Spinal cord (tissue), 9 donors: ENCODE measurements at regions not wholly inside any gene's neighbourhood (a gene's known extent, or its start where the extent isn't known, plus 50 kb on each side); places are given as distances from the start of the nearest gene placed in this dataset.
"Not testable (repeated sequence)": the region's sequence is repeated elsewhere in the genome, so short reads cannot be mapped to it uniquely, and the experiment has no call there.

Experiments used
- DNase-seq, 6 donors: peaks; one replicate each; pipeline versions ENCODE4 v3.0.0 to v3.0.0-alpha.2; 2013 to 2015; ENCODE audit warnings: low spot score in 6 of 6, low read depth in 4 of 6
- H3K27ac ChIP-seq: one replicate; pipeline ENCODE4 v1.5.1; 2013; ENCODE audit warnings: low read depth, low read length, control low read depth
- H3K27me3 ChIP-seq: one replicate; pipeline ENCODE4 v1.6.1; 2013; ENCODE audit warnings: low read length; ENCODE audit not compliant: control insufficient read depth, insufficient read depth
- H3K36me3 ChIP-seq: one replicate; pipeline ENCODE4 v1.6.1; 2013; ENCODE audit warnings: low read length; ENCODE audit not compliant: control insufficient read depth, insufficient read depth
- H3K4me1 ChIP-seq: one replicate; pipeline ENCODE4 v1.6.1; 2013; ENCODE audit warnings: low read length; ENCODE audit not compliant: control insufficient read depth, insufficient read depth
- H3K4me3 ChIP-seq: one replicate; pipeline ENCODE4 v1.5.1; 2013; ENCODE audit warnings: low read depth, low read length, control low read depth
- H3K9me3 ChIP-seq: one replicate; pipeline ENCODE4 v1.6.1; 2013; ENCODE audit warnings: low read length; ENCODE audit not compliant: control insufficient read depth, insufficient read depth
- WGBS: methylation state at CpG from one replicate; pipeline ENCODE4 v1.1.5; 2013; ENCODE audit warnings: missing lambda C conversion rate; ENCODE audit not compliant: insufficient coverage; 5-methylcytosine and 5-hydroxymethylcytosine counted together
- donor health status: healthy.

- DNase-seq, result peak; percentile 28 to 91 (median 58)
- no peak overlapping the region for H3K4me3 ChIP-seq
- H3K4me1 ChIP-seq, result no peaks in the 10 kb centered on the region
- WGBS, result no CpG with 5 or more reads among the region's 2 CpGs
- H3K27me3 ChIP-seq, result no peaks in the 10 kb centered on the region
- H3K36me3 ChIP-seq, result no peaks in the 10 kb centered on the region
- H3K9me3 ChIP-seq, result no peaks in the 10 kb centered on the region
- H3K27ac ChIP-seq, result peak overlapping the region; percentile 60
Observed at GRCh38 chr9:72454871-72455491, 66.4 kb upstream of the TMC1 start.

DNA sequence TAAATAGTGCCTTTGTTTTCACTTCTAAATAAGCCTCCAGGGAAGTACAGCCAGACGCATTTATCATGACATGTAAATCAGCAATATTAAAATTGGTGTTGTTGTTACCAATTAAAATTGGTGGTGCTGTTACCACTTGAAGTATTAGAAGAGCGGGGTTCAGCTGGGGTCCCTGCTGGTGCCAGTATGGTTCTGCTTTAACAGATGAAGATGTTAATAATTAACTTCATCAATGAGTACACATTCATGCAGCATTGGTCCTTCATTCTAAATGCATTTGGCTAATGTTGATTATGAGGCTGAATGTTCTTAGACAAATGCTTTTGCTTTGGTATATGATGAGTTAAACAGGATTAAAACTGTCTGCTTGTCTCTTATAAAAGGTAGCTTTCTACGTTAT lies 67.6 kb upstream of the TMC1 start:
- Histone ChIP-seq H3K27ac (no peak overlapping the region), H3K36me3 (no peaks in the 10 kb centered on the region), H3K9me3 (no peaks in the 10 kb centered on the region)

DNA sequence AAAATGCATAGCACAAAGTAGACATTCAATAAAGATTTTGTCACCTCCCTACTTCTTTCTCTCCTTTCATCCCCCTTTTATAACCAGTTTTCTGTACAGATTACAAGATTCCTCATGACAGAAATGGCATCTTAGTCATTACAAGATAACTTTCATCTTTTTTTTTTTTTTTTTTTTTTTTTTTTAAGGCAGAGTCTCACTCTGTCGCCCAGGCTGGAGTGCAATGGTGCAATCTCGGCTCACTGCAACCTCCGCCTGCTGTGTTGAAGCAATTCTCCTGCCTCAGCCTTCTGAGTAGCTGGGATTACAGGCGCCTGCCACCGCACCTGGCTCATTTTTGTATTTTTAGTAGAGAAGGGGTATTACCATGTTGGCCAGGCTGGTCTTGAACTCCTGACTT lies 75.2 kb upstream of the TMC1 start:
- not testable (repeated sequence) for DNase-seq, H3K4me3 ChIP-seq, H3K4me1 ChIP-seq, H3K9me3 ChIP-seq, H3K36me3 ChIP-seq, H3K27ac ChIP-seq, H3K27me3 ChIP-seq
- 97% methylated on average over 3 of the region's 5 CpGs for WGBS

More for the DNA sequence above, 67.6 kb upstream of the TMC1 start:
- DNase-seq, result no peak
- H3K27me3 ChIP-seq, result no peaks in the 10 kb centered on the region
- WGBS, result no CpG with 5 or more reads among the region's 3 CpGs
- H3K4me1 ChIP-seq, result no peaks in the 10 kb centered on the region
- H3K4me3 ChIP-seq, result no peak overlapping the region

- no peak overlapping the region for H3K4me3 ChIP-seq
- H3K27me3 ChIP-seq, result no peaks in the 10 kb centered on the region
- no peak for DNase-seq
- no peak overlapping the region for H3K27ac ChIP-seq
- H3K36me3 ChIP-seq, result no peaks in the 10 kb centered on the region
- no peaks in the 10 kb centered on the region for H3K9me3 ChIP-seq
- 100% methylated on average over 1 of the region's 2 CpGs for WGBS
- H3K4me1 ChIP-seq, result no peaks in the 10 kb centered on the region
Observed at GRCh38 chr9:72445306-72445995, 76.0 kb upstream of the TMC1 start.

DNA sequence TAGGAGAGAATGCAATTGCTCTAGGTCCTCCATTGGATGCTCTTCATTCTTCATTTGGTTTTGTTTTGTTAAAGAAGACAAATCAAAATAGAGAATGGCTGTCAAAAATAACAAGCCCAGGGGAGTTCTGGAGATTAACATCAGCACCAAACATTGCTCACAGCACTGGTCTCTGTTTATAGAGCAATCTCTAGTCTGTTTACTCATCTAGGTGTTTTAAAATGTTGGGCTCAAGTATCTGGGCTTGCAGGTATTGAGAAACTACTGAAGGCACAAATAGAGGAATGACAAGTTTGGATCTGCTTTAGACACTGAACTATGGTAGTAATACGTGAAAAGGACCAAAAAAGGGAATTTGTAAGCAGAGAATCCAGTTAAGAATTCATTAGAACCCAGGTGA lies 77.0 kb upstream of the TMC1 start:
- no peaks in the 10 kb centered on the region for H3K36me3 ChIP-seq
- H3K27ac ChIP-seq, result no peak overlapping the region
- DNase-seq, result no peak
- H3K4me1 ChIP-seq, result no peaks in the 10 kb centered on the region
- H3K27me3 ChIP-seq, result no peaks in the 10 kb centered on the region
- WGBS, result 100% methylated on average over 1 of the region's 1 CpG
- H3K4me3 ChIP-seq, result no peak overlapping the region
- H3K9me3 ChIP-seq, result no peaks in the 10 kb centered on the region

- Histone ChIP-seq H3K27ac (no peak overlapping the region), H3K4me3 (no peak overlapping the region), H3K4me1 (no peaks in the 10 kb centered on the region), H3K27me3 (no peaks in the 10 kb centered on the region), H3K36me3 (no peaks in the 10 kb centered on the region), H3K9me3 (no peaks in the 10 kb centered on the region)
- 88% methylated on average over 4 of the region's 4 CpGs for WGBS
- no peak for DNase-seq
Observed at GRCh38 chr9:72443855-72444254, 77.6 kb upstream of the TMC1 start.

DNA sequence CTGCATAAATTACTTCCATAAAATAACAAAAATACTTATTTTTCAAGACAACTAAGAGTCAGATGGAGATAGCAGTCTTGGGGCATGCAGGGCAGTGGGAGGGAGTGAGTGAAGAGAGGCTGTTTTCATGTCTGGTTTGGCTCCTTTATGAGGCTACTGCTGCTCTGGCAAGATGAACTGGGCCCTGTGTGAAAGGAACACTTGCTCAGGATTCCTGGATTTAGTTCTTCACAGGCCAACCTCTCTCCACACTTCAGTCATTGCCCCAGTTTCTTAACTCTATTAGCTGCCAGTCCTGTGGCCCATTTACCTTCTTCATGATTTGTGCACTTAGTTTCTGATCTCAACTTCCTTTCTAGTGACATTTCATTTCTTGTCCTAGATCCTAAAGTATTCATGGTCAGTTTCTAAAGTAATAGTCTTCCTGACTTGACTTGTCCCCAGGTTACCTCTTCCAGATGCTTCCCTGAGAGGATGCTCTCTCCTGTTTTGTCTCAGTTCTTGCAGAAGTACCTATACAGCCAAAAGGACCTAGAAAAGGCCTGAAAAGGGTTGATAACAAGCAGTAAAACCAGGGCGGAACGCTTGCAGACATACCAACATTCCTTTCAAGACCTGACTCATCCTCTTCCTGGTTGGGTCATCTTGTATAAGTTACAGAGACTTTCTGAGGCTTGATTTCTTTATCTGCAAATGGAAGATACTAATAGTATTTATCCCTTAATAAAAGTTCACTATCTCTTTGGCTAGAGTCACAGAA lies 77.0 kb upstream of the ZFAND5 start:
- Histone ChIP-seq H3K36me3 (no peaks in the 10 kb centered on the region), H3K27me3 (no peaks in the 10 kb centered on the region), H3K4me3 (no peak overlapping the region), H3K27ac (no peak overlapping the region), H3K4me1 (no peaks in the 10 kb centered on the region), H3K9me3 (no peaks in the 10 kb centered on the region)
- WGBS, result no CpG with 5 or more reads among the region's 2 CpGs
- no peak for DNase-seq

GRCh38 chr9:72440992-72441847 lies 76.2 kb upstream of the ZFAND5 start:
- Histone ChIP-seq H3K9me3 (no peaks in the 10 kb centered on the region), H3K4me3 (no peak overlapping the region), H3K27ac (no peak overlapping the region), H3K36me3 (no peaks in the 10 kb centered on the region), H3K27me3 (no peaks in the 10 kb centered on the region), H3K4me1 (no peaks in the 10 kb centered on the region)
- no peak for DNase-seq
- 74% methylated on average over 3 of the region's 7 CpGs for WGBS

DNA sequence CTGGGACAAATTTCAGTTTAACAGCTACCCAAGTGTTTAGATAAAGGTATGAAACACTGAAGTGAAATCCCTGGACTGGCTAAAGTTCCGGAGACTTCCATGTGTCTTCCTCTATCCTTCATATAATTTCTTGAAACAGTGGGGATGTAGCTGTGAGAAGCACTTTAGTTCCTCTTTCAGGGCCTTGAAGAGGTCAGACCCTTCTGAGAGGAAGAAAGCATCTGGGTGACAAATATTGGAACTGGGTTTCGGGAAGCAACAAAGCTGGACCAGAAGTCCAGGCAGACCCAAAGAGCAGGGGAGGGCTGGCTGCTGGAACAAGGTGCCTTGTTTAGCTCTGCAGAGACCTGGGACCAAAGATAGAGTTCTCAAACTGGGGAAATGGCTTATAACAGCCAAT lies 75.4 kb upstream of the ZFAND5 start:
- no peaks in the 10 kb centered on the region for H3K9me3 ChIP-seq
- no peak overlapping the region for H3K27ac ChIP-seq
- H3K4me1 ChIP-seq, result no peaks in the 10 kb centered on the region
- WGBS, result 100% methylated on average over 1 of the region's 2 CpGs
- DNase-seq, result no peak
- H3K27me3 ChIP-seq, result no peaks in the 10 kb centered on the region
- no peaks in the 10 kb centered on the region for H3K36me3 ChIP-seq
- H3K4me3 ChIP-seq, result no peak overlapping the region
